ENCODE measurements at regions not wholly inside any gene's neighbourhood (a gene's known extent, or its start where the extent isn't known, plus 50 kb on each side); places are given as distances from the start of the nearest gene placed in this dataset.
A peak's percentile ranks its signal among the peaks of the same experiment; 100 is the strongest.

GRCh38 chr4:137664416-137664815 lies 132.1 kb upstream of the PCDH18 start:
- H3K9me3 Mint-ChIP-seq = peaks cover 13% of the 10 kb centered on the region
- H3K4me1 Mint-ChIP-seq = peaks cover 36% of the 10 kb centered on the region
- TF ChIP-seq NFYB (CRISPR knock-in tag; conservative IDR thresholded peaks at IDR 0.05; ENCODE audit: low read depth) (no peak), ZNF219 (CRISPR knock-in tag; IDR thresholded peaks at IDR 0.05; ENCODE audit: borderline replicate concordance) (no peak), ZNF671 (CRISPR knock-in tag; IDR thresholded peaks at IDR 0.05) (no peak), NR2C2 (CRISPR knock-in tag; IDR thresholded peaks at IDR 0.05) (no peak), ZNF396 (CRISPR knock-in tag; IDR thresholded peaks at IDR 0.05; ENCODE audit: borderline replicate concordance) (no peak), ATF2 (CRISPR knock-in tag; IDR thresholded peaks at IDR 0.05; ENCODE audit: borderline replicate concordance, low read depth) (no peak), ZNF232 (CRISPR knock-in tag; IDR thresholded peaks at IDR 0.05) (no peak), HMGA2 (CRISPR knock-in tag; IDR thresholded peaks at IDR 0.05) (no peak), ZBTB43 (CRISPR knock-in tag; IDR thresholded peaks at IDR 0.05) (no peak), TCF7 (CRISPR knock-in tag; IDR thresholded peaks at IDR 0.05; ENCODE audit: low read depth) (no peak), NFE2L1 (CRISPR knock-in tag; IDR thresholded peaks at IDR 0.05) (no peak), ETV6 (CRISPR knock-in tag; IDR thresholded peaks at IDR 0.05) (no peak)
- TF ChIP-seq, protein P1, sequence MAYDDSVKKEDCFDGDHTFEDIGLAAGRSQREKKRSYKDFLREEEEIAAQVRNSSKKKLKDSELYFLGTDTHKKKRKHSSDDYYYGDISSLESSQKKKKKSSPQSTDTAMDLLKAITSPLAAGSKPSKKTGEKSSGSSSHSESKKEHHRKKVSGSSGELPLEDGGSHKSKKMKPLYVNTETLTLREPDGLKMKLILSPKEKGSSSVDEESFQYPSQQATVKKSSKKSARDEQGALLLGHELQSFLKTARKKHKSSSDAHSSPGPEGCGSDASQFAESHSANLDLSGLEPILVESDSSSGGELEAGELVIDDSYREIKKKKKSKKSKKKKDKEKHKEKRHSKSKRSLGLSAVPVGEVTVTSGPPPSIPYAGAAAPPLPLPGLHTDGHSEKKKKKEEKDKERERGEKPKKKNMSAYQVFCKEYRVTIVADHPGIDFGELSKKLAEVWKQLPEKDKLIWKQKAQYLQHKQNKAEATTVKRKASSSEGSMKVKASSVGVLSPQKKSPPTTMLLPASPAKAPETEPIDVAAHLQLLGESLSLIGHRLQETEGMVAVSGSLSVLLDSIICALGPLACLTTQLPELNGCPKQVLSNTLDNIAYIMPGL (CRISPR knock-in tag; IDR thresholded peaks at IDR 0.05) = no peak
- ChIA-PET POLR2A (no interaction called here), CTCF (no interaction called here)
- no peak for DNase-seq (ENCODE audit: low spot score)
- no peak for ATAC-seq
- peaks cover 13% of the 10 kb centered on the region for H3K36me3 Mint-ChIP-seq
- H3K27me3 Mint-ChIP-seq (ENCODE audit: low read depth) = no peaks in the 10 kb centered on the region
- no peak overlapping the region for H3K4me3 Mint-ChIP-seq
- peak overlapping the region; percentile 75 for H3K27ac Mint-ChIP-seq

DNA sequence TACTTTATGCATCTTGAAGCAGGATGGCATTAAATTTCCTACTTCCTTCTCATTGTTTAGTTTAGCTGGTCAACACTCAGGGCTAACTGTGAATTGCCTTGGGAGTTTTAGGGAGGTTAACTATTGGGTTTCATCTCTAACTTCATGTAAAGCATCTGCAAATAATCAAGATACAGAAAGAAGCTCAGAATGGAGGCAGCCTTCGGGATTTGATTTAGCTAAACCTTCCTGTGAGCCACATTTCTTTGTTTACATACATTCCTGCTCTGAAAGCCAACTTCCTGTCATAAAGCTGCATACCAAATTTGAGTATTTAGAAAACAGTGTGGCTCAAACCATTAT lies 131.7 kb upstream of the PCDH18 start:
- ChIA-PET CTCF (no interaction called here), POLR2A (no interaction called here)
- Mint-ChIP-seq H3K9me3 (peaks cover 13% of the 10 kb centered on the region), H3K27me3 (ENCODE audit: low read depth) (no peaks in the 10 kb centered on the region), H3K4me3 (no peak overlapping the region), H3K27ac (peak overlapping the region; percentile 81), H3K4me1 (peaks cover 39% of the 10 kb centered on the region), H3K36me3 (peaks cover 13% of the 10 kb centered on the region)
- DNase-seq (ENCODE audit: low spot score) (no peak), ATAC-seq (peak; percentile 46; the same call in 1 of the 2 replicates)
- TF ChIP-seq ZNF416 (CRISPR knock-in tag; IDR thresholded peaks at IDR 0.05) (no peak), ZNF232 (CRISPR knock-in tag; IDR thresholded peaks at IDR 0.05) (no peak), CREM (CRISPR knock-in tag; IDR thresholded peaks at IDR 0.05) (no peak), TP53 (CRISPR knock-in tag; IDR thresholded peaks at IDR 0.05) (no peak), ZNF425 (CRISPR knock-in tag; conservative IDR thresholded peaks at IDR 0.05) (no peak), GABPB1 (CRISPR knock-in tag; IDR thresholded peaks at IDR 0.05) (no peak), IRF1 (CRISPR knock-in tag; IDR thresholded peaks at IDR 0.05) (no peak), ZMAT4 (CRISPR knock-in tag; IDR thresholded peaks at IDR 0.05) (no peak), NFATC4 (CRISPR knock-in tag; IDR thresholded peaks at IDR 0.05) (no peak)
- TF ChIP-seq, protein P2, sequence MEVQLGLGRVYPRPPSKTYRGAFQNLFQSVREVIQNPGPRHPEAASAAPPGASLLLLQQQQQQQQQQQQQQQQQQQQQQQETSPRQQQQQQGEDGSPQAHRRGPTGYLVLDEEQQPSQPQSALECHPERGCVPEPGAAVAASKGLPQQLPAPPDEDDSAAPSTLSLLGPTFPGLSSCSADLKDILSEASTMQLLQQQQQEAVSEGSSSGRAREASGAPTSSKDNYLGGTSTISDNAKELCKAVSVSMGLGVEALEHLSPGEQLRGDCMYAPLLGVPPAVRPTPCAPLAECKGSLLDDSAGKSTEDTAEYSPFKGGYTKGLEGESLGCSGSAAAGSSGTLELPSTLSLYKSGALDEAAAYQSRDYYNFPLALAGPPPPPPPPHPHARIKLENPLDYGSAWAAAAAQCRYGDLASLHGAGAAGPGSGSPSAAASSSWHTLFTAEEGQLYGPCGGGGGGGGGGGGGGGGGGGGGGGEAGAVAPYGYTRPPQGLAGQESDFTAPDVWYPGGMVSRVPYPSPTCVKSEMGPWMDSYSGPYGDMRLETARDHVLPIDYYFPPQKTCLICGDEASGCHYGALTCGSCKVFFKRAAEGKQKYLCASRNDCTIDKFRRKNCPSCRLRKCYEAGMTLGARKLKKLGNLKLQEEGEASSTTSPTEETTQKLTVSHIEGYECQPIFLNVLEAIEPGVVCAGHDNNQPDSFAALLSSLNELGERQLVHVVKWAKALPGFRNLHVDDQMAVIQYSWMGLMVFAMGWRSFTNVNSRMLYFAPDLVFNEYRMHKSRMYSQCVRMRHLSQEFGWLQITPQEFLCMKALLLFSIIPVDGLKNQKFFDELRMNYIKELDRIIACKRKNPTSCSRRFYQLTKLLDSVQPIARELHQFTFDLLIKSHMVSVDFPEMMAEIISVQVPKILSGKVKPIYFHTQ (CRISPR knock-in tag; IDR thresholded peaks at IDR 0.05) = no peak
